Fibroblast of skin of left quadriceps (primary cell): ENCODE measurements at regions not wholly inside any gene's neighbourhood (a gene's known extent, or its start where the extent isn't known, plus 50 kb on each side); places are given as distances from the start of the nearest gene placed in this dataset.
"Not testable (repeated sequence)": the region's sequence is repeated elsewhere in the genome, so short reads cannot be mapped to it uniquely, and the experiment has no call there.

Source experiments
- DNase-seq, 2 experiments: peaks; one replicate each; pipeline ENCODE4 v3.0.0-alpha.2; 2013; ENCODE audit warnings: low read depth in 2 of 2

DNA sequence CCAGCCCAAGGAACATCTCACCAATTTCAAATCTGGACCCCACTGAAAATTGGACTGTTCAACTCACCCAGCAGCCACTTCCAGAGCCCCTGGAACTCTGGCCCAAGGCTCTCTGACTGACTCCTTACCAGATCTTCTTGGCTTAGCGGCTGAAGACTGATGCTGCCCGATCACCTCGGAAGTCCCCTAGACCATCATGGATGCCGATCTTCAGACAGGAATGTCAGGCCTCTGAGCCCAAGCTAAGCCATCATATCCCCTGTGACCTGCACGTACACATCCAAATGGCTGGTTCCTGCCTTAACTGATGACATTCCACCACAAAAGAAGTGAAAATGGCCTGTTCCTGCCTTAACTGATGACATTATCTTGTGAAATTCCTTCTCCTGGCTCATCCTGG, 56.0 kb upstream of the RBM19 start:
- not testable (repeated sequence) for DNase-seq

DNA sequence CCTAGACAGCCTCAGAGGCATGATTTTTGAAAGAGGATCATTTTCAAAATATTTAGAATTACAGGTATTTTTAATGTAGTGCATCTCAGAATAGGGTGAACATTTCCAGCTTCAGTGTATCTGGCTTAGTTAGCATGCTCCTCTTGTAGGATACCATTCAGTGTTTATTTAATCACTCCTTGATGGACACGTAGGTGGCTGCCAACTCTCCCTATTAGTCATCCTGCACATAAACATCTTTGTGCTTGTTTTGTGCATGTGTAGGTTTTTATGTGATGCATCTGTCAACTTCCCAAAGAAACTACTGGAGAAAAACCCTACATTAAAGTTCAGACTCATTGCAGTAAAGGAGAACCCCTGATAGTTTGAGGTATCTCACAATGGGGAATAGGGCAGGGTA, 52.5 kb upstream of the RBM19 start:
- no peak for DNase-seq
